ENCODE measurements at regions not wholly inside any gene's neighbourhood (a gene's known extent, or its start where the extent isn't known, plus 50 kb on each side); places are given as distances from the start of the nearest gene placed in this dataset.
"Not testable (repeated sequence)": the region's sequence is repeated elsewhere in the genome, so short reads cannot be mapped to it uniquely, and the experiment has no call there.

DNA sequence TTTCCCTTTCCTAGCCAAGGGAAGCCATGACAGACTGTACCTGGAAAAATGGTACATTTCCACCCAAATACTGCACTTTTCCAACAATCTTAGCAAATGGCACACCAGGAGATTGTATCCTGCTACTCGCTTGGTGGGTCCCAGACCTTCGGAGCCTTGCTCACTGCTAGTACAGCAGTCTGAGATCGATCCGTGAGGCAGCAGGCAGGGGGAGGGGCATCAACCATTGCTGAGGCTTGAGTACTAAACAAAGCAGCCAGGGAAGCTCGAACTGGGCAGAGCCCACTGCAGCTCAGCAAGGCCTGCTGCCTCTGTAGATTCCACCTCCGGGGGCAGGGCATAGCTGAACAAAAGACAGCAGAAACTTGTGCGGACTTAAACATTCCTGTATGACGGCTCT, 218.8 kb downstream of the LRIG3 start:
- Histone ChIP-seq H3F3A (ENCODE audit: low read length, unreplicated experiment) (no peaks in the 10 kb centered on the region), H3K27ac (ENCODE audit: low read length) (no peak overlapping the region), H3K9ac (ENCODE audit: low read length) (no peak overlapping the region), H3K9me2 (replicated peaks; ENCODE audit: low read length) (no peaks in the 10 kb centered on the region), H3K27me3 (ENCODE audit: low read length) (no peaks in the 10 kb centered on the region), H3K4me2 (ENCODE audit: low read length) (no peak overlapping the region), H4K20me1 (ENCODE audit: low read length) (no peaks in the 10 kb centered on the region), H2AFZ (ENCODE audit: low read length) (no peak overlapping the region), H3K4me1 (ENCODE audit: insufficient read depth, low read length) (no peaks in the 10 kb centered on the region), H3K9me3 (ENCODE audit: low read length) (no peaks in the 10 kb centered on the region), H3K36me3 (ENCODE audit: low read depth, low read length) (no peaks in the 10 kb centered on the region), H3K4me3 (ENCODE audit: low read length) (no peak overlapping the region), H3K79me2 (ENCODE audit: low read length) (no peaks in the 10 kb centered on the region)
- ChIA-PET POLR2A (ENCODE audit: unreplicated experiment) (no interaction called here), CTCF (no interaction called here)
- no peak for TF ChIP-seq EZH2phosphoT487 (IDR thresholded peaks at IDR 0.05; ENCODE audit: borderline replicate concordance, low read length)
- TF ChIP-seq, protein P1, sequence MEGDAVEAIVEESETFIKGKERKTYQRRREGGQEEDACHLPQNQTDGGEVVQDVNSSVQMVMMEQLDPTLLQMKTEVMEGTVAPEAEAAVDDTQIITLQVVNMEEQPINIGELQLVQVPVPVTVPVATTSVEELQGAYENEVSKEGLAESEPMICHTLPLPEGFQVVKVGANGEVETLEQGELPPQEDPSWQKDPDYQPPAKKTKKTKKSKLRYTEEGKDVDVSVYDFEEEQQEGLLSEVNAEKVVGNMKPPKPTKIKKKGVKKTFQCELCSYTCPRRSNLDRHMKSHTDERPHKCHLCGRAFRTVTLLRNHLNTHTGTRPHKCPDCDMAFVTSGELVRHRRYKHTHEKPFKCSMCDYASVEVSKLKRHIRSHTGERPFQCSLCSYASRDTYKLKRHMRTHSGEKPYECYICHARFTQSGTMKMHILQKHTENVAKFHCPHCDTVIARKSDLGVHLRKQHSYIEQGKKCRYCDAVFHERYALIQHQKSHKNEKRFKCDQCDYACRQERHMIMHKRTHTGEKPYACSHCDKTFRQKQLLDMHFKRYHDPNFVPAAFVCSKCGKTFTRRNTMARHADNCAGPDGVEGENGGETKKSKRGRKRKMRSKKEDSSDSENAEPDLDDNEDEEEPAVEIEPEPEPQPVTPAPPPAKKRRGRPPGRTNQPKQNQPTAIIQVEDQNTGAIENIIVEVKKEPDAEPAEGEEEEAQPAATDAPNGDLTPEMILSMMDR (conservative IDR thresholded peaks at IDR 0.05; ENCODE audit: low read depth, low read length) = no peak
- no peak for TF ChIP-seq EZH2 (IDR thresholded peaks at IDR 0.05; ENCODE audit: low read length, unreplicated experiment)
- intact Hi-C loops (cut with micrococcal nuclease) = no loop called here
- DNase-seq (no peak), ATAC-seq (no peak)
- no TSS peak for BruUV-seq (replicated peaks)

DNA sequence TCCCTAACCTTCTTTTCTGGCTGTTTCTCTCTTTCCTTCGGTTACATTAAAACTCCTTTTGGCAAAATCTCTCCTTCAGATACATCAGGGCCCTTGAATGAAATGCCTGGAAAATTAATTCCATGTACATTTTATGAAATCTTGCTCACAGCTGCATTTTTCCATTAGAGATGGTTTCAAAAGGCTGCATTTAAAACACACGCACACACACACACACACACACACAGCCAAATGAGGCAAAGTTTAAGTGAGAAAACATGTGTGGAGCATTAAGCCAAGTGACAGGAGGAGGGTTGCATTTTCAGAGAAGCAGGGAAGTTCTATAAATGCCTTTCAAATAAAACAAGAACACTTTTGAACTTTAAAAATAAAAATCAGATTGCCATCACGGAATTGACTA, 216.4 kb downstream of the LRIG3 start:
- no TSS peak for BruUV-seq (replicated peaks)
- intact Hi-C loops (cut with micrococcal nuclease) = no loop called here
- ATAC-seq = no peak
- no peak for DNase-seq
- H3K27me3 ChIP-seq (ENCODE audit: low read length) = no peaks in the 10 kb centered on the region
- no peaks in the 10 kb centered on the region for H4K20me1 ChIP-seq (ENCODE audit: low read length)
- H3K79me2 ChIP-seq (ENCODE audit: low read length) = no peaks in the 10 kb centered on the region
- POLR2A ChIA-PET (ENCODE audit: unreplicated experiment) = no interaction called here
- H3K27ac ChIP-seq (ENCODE audit: low read length) = no peak overlapping the region
- H3K4me2 ChIP-seq (ENCODE audit: low read length) = no peak overlapping the region
- H3K9me2 ChIP-seq (replicated peaks; ENCODE audit: low read length) = no peaks in the 10 kb centered on the region
- no peak for TF ChIP-seq EZH2phosphoT487 (IDR thresholded peaks at IDR 0.05; ENCODE audit: borderline replicate concordance, low read length)
- TF ChIP-seq, protein P1 (conservative IDR thresholded peaks at IDR 0.05; ENCODE audit: low read depth, low read length) = no peak
- TF ChIP-seq EZH2 (IDR thresholded peaks at IDR 0.05; ENCODE audit: low read length, unreplicated experiment) = no peak
- CTCF ChIA-PET = no interaction called here
- no peaks in the 10 kb centered on the region for H3F3A ChIP-seq (ENCODE audit: low read length, unreplicated experiment)
- H2AFZ ChIP-seq (ENCODE audit: low read length) = no peak overlapping the region
- H3K9me3 ChIP-seq (ENCODE audit: low read length) = no peaks in the 10 kb centered on the region
- H3K4me1 ChIP-seq (ENCODE audit: insufficient read depth, low read length) = no peaks in the 10 kb centered on the region
- H3K4me3 ChIP-seq (ENCODE audit: low read length) = no peak overlapping the region
- H3K36me3 ChIP-seq (ENCODE audit: low read depth, low read length) = no peaks in the 10 kb centered on the region
- no peak overlapping the region for H3K9ac ChIP-seq (ENCODE audit: low read length)

DNA sequence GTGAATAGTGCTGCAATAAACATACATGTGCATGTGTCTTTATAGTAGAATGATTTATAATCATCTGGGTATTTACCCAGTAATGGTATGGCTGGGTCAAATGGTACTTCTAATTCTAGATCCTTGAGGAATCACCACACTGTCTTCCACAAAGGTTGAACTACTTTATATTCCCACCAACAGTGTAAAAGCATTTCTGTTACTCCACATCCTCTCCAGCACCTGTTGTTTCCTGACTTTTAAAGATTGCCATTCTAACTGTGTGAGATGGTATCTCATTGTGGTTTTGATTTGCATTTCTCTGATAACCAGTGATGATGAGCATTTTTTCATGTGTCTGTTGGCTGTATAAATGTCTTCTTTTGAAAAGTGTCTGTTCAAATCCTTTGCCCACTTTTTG, 215.5 kb downstream of the LRIG3 start:
- H3K27ac ChIP-seq (ENCODE audit: low read length); H3K4me2 ChIP-seq (ENCODE audit: low read length); ATAC-seq; H4K20me1 ChIP-seq (ENCODE audit: low read length); H3K79me2 ChIP-seq (ENCODE audit: low read length); H2AFZ ChIP-seq (ENCODE audit: low read length); POLR2A ChIA-PET (ENCODE audit: unreplicated experiment); H3F3A ChIP-seq (ENCODE audit: low read length, unreplicated experiment); H3K9ac ChIP-seq (ENCODE audit: low read length); intact Hi-C loops (cut with micrococcal nuclease); H3K27me3 ChIP-seq (ENCODE audit: low read length); CTCF ChIA-PET; DNase-seq; H3K4me3 ChIP-seq (ENCODE audit: low read length); H3K9me2 ChIP-seq (replicated peaks; ENCODE audit: low read length); BruUV-seq (replicated peaks); H3K9me3 ChIP-seq (ENCODE audit: low read length); H3K36me3 ChIP-seq (ENCODE audit: low read depth, low read length); H3K4me1 ChIP-seq (ENCODE audit: insufficient read depth, low read length): not testable (repeated sequence)
